Trophoblast cell (in vitro differentiated cells and primary cell): ENCODE measurements at regions not wholly inside any gene's neighbourhood (a gene's known extent, or its start where the extent isn't known, plus 50 kb on each side); places are given as distances from the start of the nearest gene placed in this dataset.

Experiments
- DNase-seq, 2 donors: peaks; one replicate each; pipeline ENCODE4 v3.0.0-alpha.2; 2016
- H2AFZ ChIP-seq: 2 replicates; pipeline ENCODE4 v1.6.1; 2013; ENCODE audit warnings: low read length, moderate library complexity, mild to moderate bottlenecking; ENCODE audit not compliant: insufficient read depth, poor library complexity
- H2AK5ac ChIP-seq: 2 replicates; pipeline ENCODE4 v1.6.1; 2013; ENCODE audit warnings: mild to moderate bottlenecking, low read length
- H2BK120ac ChIP-seq: 2 replicates; pipeline ENCODE4 v1.6.1; 2013; ENCODE audit warnings: low read length, mild to moderate bottlenecking, moderate library complexity; ENCODE audit not compliant: insufficient read depth, poor library complexity
- H2BK12ac ChIP-seq: 2 replicates; pipeline ENCODE4 v1.6.1; 2013; ENCODE audit warnings: mild to moderate bottlenecking, low read length, moderate library complexity
- H2BK5ac ChIP-seq: 2 replicates; pipeline ENCODE4 v1.6.1; 2013; ENCODE audit warnings: low read length, low read depth, moderate library complexity, mild to moderate bottlenecking; ENCODE audit not compliant: poor library complexity
- H3K14ac ChIP-seq: 2 replicates; pipeline ENCODE4 v1.6.1; 2013; ENCODE audit warnings: mild to moderate bottlenecking, low read length
- H3K18ac ChIP-seq: 2 replicates; pipeline ENCODE4 v1.6.1; 2013; ENCODE audit warnings: mild to moderate bottlenecking, low read length
- H3K23ac ChIP-seq: 2 replicates; pipeline ENCODE4 v1.6.1; 2013; ENCODE audit warnings: low read length
- H3K27ac ChIP-seq: 2 replicates; pipeline ENCODE4 v1.5.1; 2013; ENCODE audit warnings: low read depth, mild to moderate bottlenecking, inconsistent platforms, low read length, moderate library complexity
- H3K27me3 ChIP-seq: 2 replicates; pipeline ENCODE4 v1.6.1; 2013; ENCODE audit warnings: inconsistent platforms, mild to moderate bottlenecking, low read length, moderate library complexity; ENCODE audit not compliant: insufficient read depth
- H3K36me3 ChIP-seq, 2 experiments: 1 replicate in 1 of 2; 2 replicates in 1 of 2; pipeline ENCODE4 v1.6.1; 2013; ENCODE audit warnings: low read length in 2 of 2, mild to moderate bottlenecking in 2 of 2, moderate library complexity in 1 of 2; ENCODE audit not compliant: insufficient read depth in 2 of 2, control insufficient read depth in 1 of 2
- H3K4ac ChIP-seq: 2 replicates; pipeline ENCODE4 v1.6.1; 2013; ENCODE audit warnings: low read depth, mild to moderate bottlenecking, low read length, moderate library complexity
- H3K4me1 ChIP-seq, 2 experiments: 1 replicate in 1 of 2; 2 replicates in 1 of 2; pipeline ENCODE4 v1.6.1; 2013; ENCODE audit warnings: low read length in 2 of 2, mild to moderate bottlenecking in 2 of 2, moderate library complexity in 1 of 2; ENCODE audit not compliant: insufficient read depth in 2 of 2, control insufficient read depth in 1 of 2
- H3K4me2 ChIP-seq: 2 replicates; pipeline ENCODE4 v1.6.1; 2013; ENCODE audit warnings: inconsistent platforms, mild to moderate bottlenecking, low read length, moderate library complexity
- H3K4me3 ChIP-seq: 2 replicates; pipeline ENCODE4 v1.5.1; 2013; ENCODE audit warnings: mild to moderate bottlenecking, low read depth, low read length, inconsistent platforms
- H3K79me1 ChIP-seq: one replicate; pipeline ENCODE4 v1.6.1; 2013; ENCODE audit warnings: low read length
- H3K79me2 ChIP-seq: 2 replicates; pipeline ENCODE4 v1.6.1; 2013; ENCODE audit warnings: low read length, mild to moderate bottlenecking; ENCODE audit not compliant: control insufficient read depth, insufficient read depth, poor library complexity
- H3K9ac ChIP-seq: 2 replicates; pipeline ENCODE4 v1.6.1; 2013; ENCODE audit warnings: mild to moderate bottlenecking, low read length
- H3K9me3 ChIP-seq: 2 replicates; pipeline ENCODE4 v1.6.1; 2013; ENCODE audit warnings: low read depth, mild to moderate bottlenecking, control low read depth, inconsistent platforms, low read length; ENCODE audit not compliant: insufficient read depth
- H4K12ac ChIP-seq: 2 replicates; pipeline ENCODE4 v1.6.1; 2013; ENCODE audit warnings: low read depth, mild to moderate bottlenecking, low read length, moderate library complexity
- H4K8ac ChIP-seq: 2 replicates; pipeline ENCODE4 v1.6.1; 2013; ENCODE audit warnings: low read depth, mild to moderate bottlenecking, low read length, moderate library complexity
- H4K91ac ChIP-seq: one replicate; pipeline ENCODE4 v1.6.1; 2013; ENCODE audit warnings: low read depth, mild to moderate bottlenecking, low read length, moderate library complexity
- WGBS: extraction: QIAGEN DNeasy Blood & Tissue Kit; methylation state at CpG from one replicate; pipeline ENCODE4 v1.1.7; 2013; ENCODE audit warnings: missing lambda C conversion rate; ENCODE audit not compliant: insufficient read length, insufficient coverage; ENCODE audit errors: extremely low coverage; 5-methylcytosine and 5-hydroxymethylcytosine counted together

- H3K27ac ChIP-seq: no peak overlapping the region
- H3K4me2 ChIP-seq: no peak overlapping the region
- no peak overlapping the region for H3K18ac ChIP-seq
- no peak overlapping the region for H2BK120ac ChIP-seq
- H2AFZ ChIP-seq: no peak overlapping the region
- H4K8ac ChIP-seq: no peak overlapping the region
- no peaks in the 10 kb centered on the region for H3K79me2 ChIP-seq
- H2BK12ac ChIP-seq: no peak overlapping the region
- no peak for DNase-seq
- no peaks in the 10 kb centered on the region for H3K36me3 ChIP-seq
- H3K79me1 ChIP-seq: no peaks in the 10 kb centered on the region
- WGBS: no CpG with 5 or more reads among the region's 2 CpGs
- no peaks in the 10 kb centered on the region for H3K27me3 ChIP-seq
- no peak overlapping the region for H3K23ac ChIP-seq
- no peak overlapping the region for H3K14ac ChIP-seq
- H4K12ac ChIP-seq: no peak overlapping the region
- H3K4me1 ChIP-seq: peaks cover 2 to 7% of the 10 kb centered on the region in 2 experiments
- no peak overlapping the region for H3K4me3 ChIP-seq
- no peak overlapping the region for H2BK5ac ChIP-seq
- no peaks in the 10 kb centered on the region for H3K9me3 ChIP-seq
- H2AK5ac ChIP-seq: no peak overlapping the region
- H3K4ac ChIP-seq: no peak overlapping the region
- no peak overlapping the region for H3K9ac ChIP-seq
- H4K91ac ChIP-seq: no peak overlapping the region
These were observed 712.5 kb upstream of the FZD8 start for GRCh38 chr10:36354633-36355032.

- H3K79me2 ChIP-seq: no peaks in the 10 kb centered on the region
- no CpG with 5 or more reads among the region's 2 CpGs for WGBS
- H2BK12ac ChIP-seq: no peak overlapping the region
- no peak overlapping the region for H2AK5ac ChIP-seq
- H2AFZ ChIP-seq: no peak overlapping the region
- H4K12ac ChIP-seq: no peak overlapping the region
- H3K4ac ChIP-seq: no peak overlapping the region
- H2BK120ac ChIP-seq: no peak overlapping the region
- no peaks in the 10 kb centered on the region for H3K27me3 ChIP-seq
- no peak overlapping the region for H3K4me3 ChIP-seq
- no peak overlapping the region for H3K27ac ChIP-seq
- no peak overlapping the region for H3K23ac ChIP-seq
- H2BK5ac ChIP-seq: no peak overlapping the region
- DNase-seq: no peak
- H3K9ac ChIP-seq: no peak overlapping the region
- H3K4me2 ChIP-seq: no peak overlapping the region
- no peak overlapping the region for H4K91ac ChIP-seq
- H3K4me1 ChIP-seq: peaks cover 2 to 7% of the 10 kb centered on the region in 2 experiments
- no peaks in the 10 kb centered on the region for H3K36me3 ChIP-seq
- H3K18ac ChIP-seq: no peak overlapping the region
- no peaks in the 10 kb centered on the region for H3K9me3 ChIP-seq
- H4K8ac ChIP-seq: no peak overlapping the region
- no peaks in the 10 kb centered on the region for H3K79me1 ChIP-seq
- H3K14ac ChIP-seq: no peak overlapping the region
These were observed 709.1 kb upstream of the FZD8 start for GRCh38 chr10:36351159-36351558.

- Histone ChIP-seq H2BK12ac (no peak overlapping the region), H3K18ac (no peak overlapping the region), H4K12ac (no peak overlapping the region), H3K4me2 (no peak overlapping the region), H2AFZ (no peak overlapping the region), H3K27ac (no peak overlapping the region), H3K14ac (no peak overlapping the region), H3K4me1 (peaks cover 2 to 4% of the 10 kb centered on the region in 2 experiments), H2AK5ac (no peak overlapping the region), H3K36me3 (no peaks in the 10 kb centered on the region), H3K79me1 (no peaks in the 10 kb centered on the region), H3K4ac (no peak overlapping the region), H3K79me2 (no peaks in the 10 kb centered on the region), H4K91ac (no peak overlapping the region), H3K23ac (no peak overlapping the region), H3K9me3 (no peaks in the 10 kb centered on the region), H2BK120ac (no peak overlapping the region), H3K9ac (no peak overlapping the region), H3K27me3 (no peaks in the 10 kb centered on the region), H2BK5ac (no peak overlapping the region), H3K4me3 (no peak overlapping the region), H4K8ac (no peak overlapping the region)
- peak in 1 of 2 donors; percentile 19 for DNase-seq
- WGBS: no CpG with 5 or more reads among the region's 8 CpGs
These were observed 707.5 kb upstream of the FZD8 start for GRCh38 chr10:36349445-36350078.

GRCh38 chr10:36345807-36346206 lies 703.7 kb upstream of the FZD8 start:
- DNase-seq: no peak
- Histone ChIP-seq H2AFZ (no peak overlapping the region), H3K4me2 (no peak overlapping the region), H3K18ac (no peak overlapping the region), H4K8ac (no peak overlapping the region), H3K14ac (no peak overlapping the region), H3K36me3 (no peaks in the 10 kb centered on the region), H4K91ac (no peak overlapping the region), H3K23ac (no peak overlapping the region), H3K4ac (no peak overlapping the region), H3K79me2 (no peaks in the 10 kb centered on the region), H3K9ac (no peak overlapping the region), H2AK5ac (no peak overlapping the region), H2BK12ac (no peak overlapping the region), H2BK120ac (no peak overlapping the region), H3K9me3 (no peaks in the 10 kb centered on the region), H4K12ac (no peak overlapping the region), H3K4me1 (no peaks in the 10 kb centered on the region), H3K27ac (no peak overlapping the region), H2BK5ac (no peak overlapping the region), H3K4me3 (no peak overlapping the region), H3K79me1 (no peaks in the 10 kb centered on the region), H3K27me3 (no peaks in the 10 kb centered on the region)
